ENCODE measurements at regions not wholly inside any gene's neighbourhood (a gene's known extent, or its start where the extent isn't known, plus 50 kb on each side); places are given as distances from the start of the nearest gene placed in this dataset.

GRCh38 chr18:64936671-64937070 lies 787.8 kb upstream of the LINC00305 start:
- no peak for TF ChIP-seq POLR2A (IDR thresholded peaks at IDR 0.05)
- no peak for TF ChIP-seq CTCF (IDR thresholded peaks at IDR 0.05)

All from adrenal gland (tissue), 5 donors.